Activated naive CD8-positive, alpha-beta T cell treated with anti-CD3 and anti-CD28 coated beads, Interleukin-2, amount 10 ng/mL, durations not matched to agents 7 days and 5 days (primary cell): ENCODE measurements at regions not wholly inside any gene's neighbourhood (a gene's known extent, or its start where the extent isn't known, plus 50 kb on each side); places are given as distances from the start of the nearest gene placed in this dataset.
"Not testable (repeated sequence)": the region's sequence is repeated elsewhere in the genome, so short reads cannot be mapped to it uniquely, and the experiment has no call there.

Experiments
- ATAC-seq: fragments of 150-1000 bp; cut with Tn5 transposase; one replicate; pipeline ENCODE4 v1.10.0; 2021; ENCODE audit warnings: low read depth, moderate library complexity
- POLR2A ChIA-PET: fragments of 350-600 bp; sonication (Branson Sonifier 250); formaldehyde crosslinking; loops from one replicate; lab custom pipeline; 2021; ENCODE audit warnings: antibody characterized with exemption; lab: Charles Lee
- DNase-seq: peaks from one replicate; pipeline ENCODE4 v3.0.0; 2021
- H3K27ac Mint-ChIP-seq: one replicate; pipeline ENCODE4 v1.8.0; 2022; ENCODE audit warnings: mild to moderate bottlenecking, mixed read lengths
- H3K27me3 Mint-ChIP-seq: one replicate; pipeline ENCODE4 v1.8.0; 2022; ENCODE audit warnings: mild to moderate bottlenecking, moderate library complexity, mixed read lengths
- H3K36me3 Mint-ChIP-seq: one replicate; pipeline ENCODE4 v1.8.0; 2021; ENCODE audit warnings: mild to moderate bottlenecking, mixed read lengths
- H3K4me1 Mint-ChIP-seq: one replicate; pipeline ENCODE4 v1.8.0; 2021; ENCODE audit warnings: mixed read lengths
- H3K4me3 Mint-ChIP-seq: one replicate; pipeline ENCODE4 v1.8.0; 2022; ENCODE audit warnings: mild to moderate bottlenecking, moderate library complexity, mixed read lengths
- H3K9me3 Mint-ChIP-seq: one replicate; pipeline ENCODE4 v1.8.0; 2021; ENCODE audit warnings: mixed read lengths

DNA sequence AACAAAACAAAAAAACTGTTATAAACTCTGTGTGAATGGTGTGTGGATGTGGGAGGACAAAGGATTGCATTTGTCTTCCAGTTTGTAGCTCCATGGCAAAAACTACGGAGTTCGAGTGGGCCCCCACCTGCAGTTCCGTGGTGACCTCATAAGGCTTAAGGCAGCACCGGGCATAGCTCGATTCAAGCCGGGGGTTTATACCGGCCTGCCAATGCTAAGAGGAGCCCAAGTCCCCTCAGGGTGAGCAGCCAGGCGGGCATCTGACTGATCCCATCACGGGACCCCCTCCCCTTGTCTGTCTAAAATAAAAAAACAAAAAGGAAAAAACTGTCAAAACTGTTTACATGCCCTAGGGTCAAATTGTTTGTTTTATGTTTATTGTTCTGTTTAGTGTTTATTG, 463.2 kb upstream of the HTR1E start:
- Mint-ChIP-seq H3K4me3 (no peak overlapping the region), H3K4me1 (no peaks in the 10 kb centered on the region), H3K36me3 (no peaks in the 10 kb centered on the region), H3K27ac (no peak overlapping the region), H3K9me3 (peaks cover 1% of the 10 kb centered on the region), H3K27me3 (no peaks in the 10 kb centered on the region)
- ATAC-seq, result no peak
- no peak for DNase-seq
- POLR2A ChIA-PET, result no interaction called here

DNA sequence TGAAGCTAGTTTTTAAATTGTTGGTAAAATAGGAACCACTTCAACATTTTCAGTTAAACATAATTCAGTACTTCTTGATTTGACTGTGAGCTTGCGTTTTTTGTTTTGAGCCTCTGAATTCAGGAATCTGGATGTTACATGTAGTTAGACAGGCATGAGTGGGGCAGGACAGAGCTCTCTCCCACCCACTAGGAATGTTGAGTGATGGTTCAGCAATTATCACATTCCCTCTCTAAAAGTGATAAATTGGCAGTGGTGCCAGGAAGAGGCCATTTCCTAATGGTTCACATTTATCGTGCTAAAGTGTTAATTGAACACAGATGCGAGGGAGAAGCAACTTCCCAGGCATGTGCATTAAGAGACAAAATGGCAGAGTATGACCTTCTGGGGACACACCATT, 465.5 kb upstream of the HTR1E start:
- H3K27me3 Mint-ChIP-seq, result no peaks in the 10 kb centered on the region
- no peak for ATAC-seq
- H3K9me3 Mint-ChIP-seq, result peaks cover 1% of the 10 kb centered on the region
- no peaks in the 10 kb centered on the region for H3K36me3 Mint-ChIP-seq
- no peak for DNase-seq
- POLR2A ChIA-PET, result no interaction called here
- no peak overlapping the region for H3K4me3 Mint-ChIP-seq
- H3K4me1 Mint-ChIP-seq, result no peaks in the 10 kb centered on the region
- no peak overlapping the region for H3K27ac Mint-ChIP-seq

DNA sequence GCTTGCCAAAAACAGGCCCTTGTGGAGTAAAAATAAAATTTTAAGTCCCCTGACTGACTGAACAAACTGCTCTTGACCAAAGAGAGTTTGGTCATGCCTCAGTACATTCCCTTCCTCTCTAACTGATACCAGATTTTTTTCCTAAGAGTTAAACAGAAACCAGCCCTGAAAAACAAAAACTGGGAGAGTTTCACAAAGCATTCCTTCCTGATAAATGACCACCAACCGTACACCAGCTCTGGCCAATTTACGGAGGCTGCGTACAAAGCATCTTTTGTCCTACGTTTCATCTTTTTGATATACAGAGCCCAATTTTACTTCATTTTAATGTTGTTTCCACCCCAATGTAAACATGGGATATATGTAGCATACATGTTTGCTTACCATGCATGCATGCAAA, 477.4 kb upstream of the HTR1E start:
- ATAC-seq, result no peak
- no peak overlapping the region for H3K27ac Mint-ChIP-seq
- POLR2A ChIA-PET, result no interaction called here
- H3K4me1 Mint-ChIP-seq, result no peaks in the 10 kb centered on the region
- H3K36me3 Mint-ChIP-seq, result no peaks in the 10 kb centered on the region
- peaks cover under 1% of the 10 kb centered on the region for H3K9me3 Mint-ChIP-seq
- H3K4me3 Mint-ChIP-seq, result no peak overlapping the region
- DNase-seq, result no peak
- no peaks in the 10 kb centered on the region for H3K27me3 Mint-ChIP-seq

DNA sequence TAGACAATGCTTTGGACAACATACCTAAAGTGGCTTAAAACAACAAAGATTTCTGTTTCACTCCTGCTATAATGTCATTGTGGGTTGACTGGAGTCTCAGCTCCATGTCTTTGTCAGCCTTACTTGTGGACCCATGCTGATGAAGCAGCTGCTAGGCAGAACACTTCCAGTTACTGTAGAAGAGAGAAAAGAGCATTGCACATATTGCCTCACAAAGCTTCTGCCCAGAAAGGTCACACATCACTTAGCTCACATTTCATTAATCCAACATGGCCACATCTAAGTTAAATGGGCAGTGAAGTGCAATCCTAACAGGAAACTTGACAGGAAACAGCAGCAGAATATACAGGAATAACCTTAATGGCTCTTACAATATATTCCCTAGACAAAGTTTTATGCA, 480.5 kb upstream of the HTR1E start:
- Mint-ChIP-seq H3K9me3 (peaks cover 5% of the 10 kb centered on the region), H3K27ac (no peak overlapping the region), H3K27me3 (no peaks in the 10 kb centered on the region), H3K36me3 (no peaks in the 10 kb centered on the region), H3K4me1 (no peaks in the 10 kb centered on the region), H3K4me3 (no peak overlapping the region)
- POLR2A ChIA-PET, result no interaction called here
- DNase-seq, result no peak
- ATAC-seq, result no peak

DNA sequence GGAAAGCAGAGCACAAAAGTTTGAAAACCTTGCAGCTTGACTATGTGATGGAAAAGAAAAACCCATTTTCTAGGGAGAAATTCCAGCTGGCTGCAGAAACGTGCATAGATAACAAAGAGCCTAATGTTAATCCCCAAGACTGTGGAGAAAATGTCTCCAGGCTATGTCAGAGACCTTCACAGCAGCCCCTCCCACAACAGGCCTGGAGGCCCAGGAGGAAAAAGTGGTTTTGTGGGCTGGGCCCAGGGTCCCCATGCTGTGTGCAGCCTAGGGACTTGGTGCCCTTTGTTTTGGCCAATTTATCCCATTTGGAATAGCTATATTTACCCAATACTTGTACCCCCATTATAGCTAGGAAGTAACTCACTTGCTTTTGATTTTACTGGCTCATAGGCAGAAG, 484.1 kb upstream of the HTR1E start:
- Mint-ChIP-seq H3K27ac (no peak overlapping the region), H3K4me1 (no peaks in the 10 kb centered on the region), H3K4me3 (no peak overlapping the region), H3K27me3 (no peaks in the 10 kb centered on the region), H3K36me3 (no peaks in the 10 kb centered on the region), H3K9me3 (peaks cover 5% of the 10 kb centered on the region)
- POLR2A ChIA-PET, result no interaction called here
- DNase-seq (no peak), ATAC-seq (no peak)

DNA sequence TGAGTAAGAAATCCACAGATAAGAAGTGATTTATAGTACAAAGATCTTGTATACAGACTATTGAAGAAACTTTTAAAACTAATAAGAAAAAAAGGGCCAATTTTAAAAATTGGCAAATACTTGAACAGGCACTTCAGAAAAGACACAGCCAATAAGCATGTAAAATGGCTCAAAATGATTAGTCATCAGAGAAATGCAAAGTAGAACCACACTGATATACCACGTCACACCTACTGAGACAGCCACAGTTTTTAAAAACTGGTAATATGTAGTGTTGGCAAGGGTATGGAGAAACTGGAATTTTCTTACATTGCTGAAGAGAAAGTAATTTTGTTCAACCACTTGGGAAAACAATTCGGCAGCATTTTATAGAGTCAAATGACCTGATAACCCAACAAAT, 488.9 kb upstream of the HTR1E start:
- ATAC-seq (no peak), DNase-seq (no peak)
- Mint-ChIP-seq H3K4me3 (no peak overlapping the region), H3K4me1 (no peaks in the 10 kb centered on the region), H3K27me3 (no peaks in the 10 kb centered on the region), H3K36me3 (no peaks in the 10 kb centered on the region), H3K9me3 (peaks cover 4% of the 10 kb centered on the region), H3K27ac (no peak overlapping the region)
- POLR2A ChIA-PET, result no interaction called here

DNA sequence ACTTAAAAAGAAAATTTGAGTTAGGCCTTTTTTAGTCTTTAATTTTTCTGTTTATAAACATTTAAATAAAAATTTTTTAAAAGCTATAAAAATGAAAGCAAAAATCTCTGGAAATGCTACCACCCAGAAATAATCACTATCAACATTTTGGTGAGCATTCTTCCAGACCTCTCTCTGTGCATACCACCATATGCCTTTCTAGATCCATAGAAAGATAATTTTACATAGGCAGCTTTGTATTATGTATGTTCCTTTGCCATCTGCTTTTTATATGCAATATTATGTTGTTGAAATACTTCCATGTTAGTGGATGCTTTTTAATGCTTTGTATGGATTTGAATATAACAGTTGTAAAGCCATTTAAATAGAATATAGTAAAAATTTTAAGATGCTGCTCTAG, 496.7 kb upstream of the HTR1E start:
- Mint-ChIP-seq H3K9me3 (no peaks in the 10 kb centered on the region), H3K27me3 (no peaks in the 10 kb centered on the region), H3K36me3 (no peaks in the 10 kb centered on the region), H3K4me1 (no peaks in the 10 kb centered on the region), H3K27ac (no peak overlapping the region), H3K4me3 (no peak overlapping the region)
- POLR2A ChIA-PET, result no interaction called here
- ATAC-seq (no peak), DNase-seq (no peak)

DNA sequence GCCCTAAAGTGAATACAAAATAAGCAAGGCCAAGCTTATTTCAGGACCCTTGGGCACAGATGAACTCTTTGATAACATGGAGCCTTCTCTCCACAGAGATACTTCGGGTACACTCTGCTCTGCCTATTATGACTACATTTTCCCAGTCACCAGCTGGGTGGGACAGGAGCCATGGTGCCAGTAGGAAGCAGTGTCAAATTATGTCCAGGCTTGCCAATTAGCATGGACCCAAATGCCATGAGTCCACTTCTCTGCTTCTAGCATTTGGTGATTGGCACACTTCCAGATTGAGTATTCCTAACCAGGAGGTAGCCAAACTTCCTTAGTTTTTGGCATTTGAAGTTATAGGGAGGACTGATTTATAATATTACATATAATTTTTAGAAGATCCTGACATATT, 513.8 kb upstream of the HTR1E start:
- H3K36me3 Mint-ChIP-seq, result no peaks in the 10 kb centered on the region
- no peaks in the 10 kb centered on the region for H3K27me3 Mint-ChIP-seq
- no peak overlapping the region for H3K4me3 Mint-ChIP-seq
- H3K27ac Mint-ChIP-seq, result no peak overlapping the region
- ATAC-seq, result no peak
- POLR2A ChIA-PET, result no interaction called here
- no peaks in the 10 kb centered on the region for H3K4me1 Mint-ChIP-seq
- DNase-seq, result no peak
- no peaks in the 10 kb centered on the region for H3K9me3 Mint-ChIP-seq

DNA sequence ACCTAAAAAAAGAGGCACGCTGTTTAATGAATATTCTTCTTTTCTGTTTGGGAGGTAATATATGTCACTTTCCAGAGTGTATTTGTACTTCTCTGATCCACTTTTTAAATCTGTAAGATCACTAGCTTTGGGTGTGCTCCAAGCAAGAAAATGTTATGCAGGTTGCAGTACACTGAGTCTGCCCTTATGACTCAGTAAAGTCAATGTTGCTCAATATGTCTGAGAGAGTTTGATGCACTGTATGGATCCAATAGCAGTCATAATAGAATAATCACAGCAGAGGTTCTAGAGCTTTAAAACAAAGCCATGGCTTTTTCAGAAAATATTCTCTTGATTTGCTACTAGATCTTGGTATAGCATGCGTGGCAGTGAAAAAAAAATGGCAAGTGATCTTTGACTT, 525.3 kb upstream of the HTR1E start:
- DNase-seq (no peak), ATAC-seq (no peak)
- no peak overlapping the region for H3K27ac Mint-ChIP-seq
- no peaks in the 10 kb centered on the region for H3K4me1 Mint-ChIP-seq
- H3K4me3 Mint-ChIP-seq, result no peak overlapping the region
- no peaks in the 10 kb centered on the region for H3K9me3 Mint-ChIP-seq
- POLR2A ChIA-PET, result no interaction called here
- no peaks in the 10 kb centered on the region for H3K27me3 Mint-ChIP-seq
- no peaks in the 10 kb centered on the region for H3K36me3 Mint-ChIP-seq

DNA sequence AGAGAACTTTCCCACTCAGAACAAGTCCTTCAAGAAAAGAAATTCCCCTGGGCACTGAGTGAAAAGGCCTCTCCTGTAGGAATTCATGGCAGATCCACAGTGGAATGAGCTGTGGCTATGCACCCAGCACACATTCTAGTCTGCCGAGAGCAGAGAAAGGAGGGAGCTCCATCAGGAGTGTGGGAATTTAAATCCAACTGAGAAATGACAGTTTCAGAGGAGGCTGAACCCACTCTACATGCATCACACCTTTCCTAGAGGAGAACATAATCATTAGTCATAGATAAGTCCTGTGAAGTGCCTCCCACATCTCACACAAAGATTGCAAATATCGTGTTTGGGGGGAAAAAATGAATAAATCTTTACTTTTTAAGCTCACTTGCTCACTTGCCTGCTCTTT, 530.2 kb upstream of the HTR1E start:
- H3K4me1 Mint-ChIP-seq, result no peaks in the 10 kb centered on the region

DNA sequence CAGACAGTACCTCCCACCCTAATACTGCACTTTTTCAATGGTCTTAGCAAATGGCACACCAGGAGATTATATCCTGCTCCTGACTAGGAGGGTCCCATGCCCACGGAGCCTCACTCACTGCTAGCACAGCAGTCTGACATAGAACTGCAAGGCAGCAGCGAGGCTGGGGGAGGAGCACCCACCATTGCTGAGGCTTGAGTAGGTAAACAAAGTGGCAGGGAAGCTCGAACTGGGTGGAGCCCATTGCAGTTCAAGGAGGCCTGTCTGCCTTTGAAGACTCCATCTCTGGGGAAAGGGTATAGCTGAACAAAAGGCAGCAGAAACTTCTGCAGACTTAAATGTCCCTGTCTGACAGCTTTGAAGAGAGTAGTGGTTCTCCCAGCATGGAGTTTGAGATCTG, 544.5 kb upstream of the HTR1E start:
- H3K27me3 Mint-ChIP-seq, H3K4me1 Mint-ChIP-seq, H3K4me3 Mint-ChIP-seq, H3K9me3 Mint-ChIP-seq, H3K36me3 Mint-ChIP-seq, DNase-seq, POLR2A ChIA-PET, ATAC-seq, H3K27ac Mint-ChIP-seq: not testable (repeated sequence)

More for the DNA sequence above, 530.2 kb upstream of the HTR1E start:
- H3K27ac Mint-ChIP-seq, result no peak overlapping the region
- no peak overlapping the region for H3K4me3 Mint-ChIP-seq
- POLR2A ChIA-PET, result no interaction called here
- H3K27me3 Mint-ChIP-seq, result no peaks in the 10 kb centered on the region
- ATAC-seq (no peak), DNase-seq (no peak)
- peaks cover 2% of the 10 kb centered on the region for H3K9me3 Mint-ChIP-seq
- no peaks in the 10 kb centered on the region for H3K36me3 Mint-ChIP-seq

DNA sequence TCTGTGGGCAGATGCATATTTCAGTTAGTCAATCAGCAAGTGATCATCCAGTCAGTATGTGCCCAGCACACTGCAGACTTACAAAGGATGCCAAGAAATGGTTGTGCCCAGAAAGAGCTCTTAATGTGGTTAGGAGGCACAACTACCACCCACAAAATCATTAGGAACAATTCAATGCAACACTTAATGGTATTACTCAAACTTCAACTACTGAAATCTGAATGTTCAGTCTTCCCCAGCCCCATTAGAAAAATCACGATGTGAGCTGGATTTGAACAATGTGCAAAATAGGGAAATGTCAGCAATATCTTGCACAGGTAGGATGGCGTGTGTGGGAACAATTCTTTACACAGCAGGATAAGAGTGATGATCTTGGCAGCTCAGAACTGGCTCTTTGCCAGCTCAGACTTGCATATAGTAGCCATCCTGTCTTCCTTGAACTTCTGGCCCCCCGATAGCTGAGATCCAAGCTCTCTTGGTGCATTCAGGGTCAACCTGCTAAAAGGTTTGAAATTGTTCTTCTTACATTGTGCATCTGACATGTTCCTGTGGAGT, 556.7 kb upstream of the HTR1E start:
- no peaks in the 10 kb centered on the region for H3K27me3 Mint-ChIP-seq
- H3K27ac Mint-ChIP-seq, result no peak overlapping the region
- H3K9me3 Mint-ChIP-seq, result peaks cover 4% of the 10 kb centered on the region
- H3K4me3 Mint-ChIP-seq, result no peak overlapping the region
- POLR2A ChIA-PET, result no interaction called here
- no peaks in the 10 kb centered on the region for H3K36me3 Mint-ChIP-seq
- ATAC-seq (no peak), DNase-seq (no peak)
- no peaks in the 10 kb centered on the region for H3K4me1 Mint-ChIP-seq

DNA sequence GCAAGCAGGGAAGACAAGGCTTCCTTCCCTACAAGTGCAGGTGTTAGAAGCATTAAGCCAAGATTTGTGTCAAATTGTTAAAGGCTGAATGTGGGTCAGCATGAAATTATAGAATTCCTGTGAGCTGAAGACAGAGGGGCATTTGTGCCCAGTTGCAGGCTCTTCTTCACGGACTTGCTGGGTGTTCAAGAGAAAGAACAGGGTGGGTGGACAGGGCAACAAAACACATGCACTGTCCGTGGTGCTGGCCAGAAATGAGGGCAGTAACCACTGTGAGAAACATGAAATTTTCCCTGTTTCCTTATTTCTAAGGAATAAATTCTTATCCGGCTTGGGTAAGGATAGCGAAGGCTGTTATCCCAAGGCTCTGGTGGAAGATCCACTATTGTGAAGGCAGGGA, 579.5 kb upstream of the HTR1E start:
- no peaks in the 10 kb centered on the region for H3K27me3 Mint-ChIP-seq
- no peak overlapping the region for H3K27ac Mint-ChIP-seq
- no peaks in the 10 kb centered on the region for H3K9me3 Mint-ChIP-seq
- H3K36me3 Mint-ChIP-seq, result no peaks in the 10 kb centered on the region
- no peak for ATAC-seq
- H3K4me3 Mint-ChIP-seq, result no peak overlapping the region
- no peaks in the 10 kb centered on the region for H3K4me1 Mint-ChIP-seq
- POLR2A ChIA-PET, result no interaction called here
- no peak for DNase-seq

DNA sequence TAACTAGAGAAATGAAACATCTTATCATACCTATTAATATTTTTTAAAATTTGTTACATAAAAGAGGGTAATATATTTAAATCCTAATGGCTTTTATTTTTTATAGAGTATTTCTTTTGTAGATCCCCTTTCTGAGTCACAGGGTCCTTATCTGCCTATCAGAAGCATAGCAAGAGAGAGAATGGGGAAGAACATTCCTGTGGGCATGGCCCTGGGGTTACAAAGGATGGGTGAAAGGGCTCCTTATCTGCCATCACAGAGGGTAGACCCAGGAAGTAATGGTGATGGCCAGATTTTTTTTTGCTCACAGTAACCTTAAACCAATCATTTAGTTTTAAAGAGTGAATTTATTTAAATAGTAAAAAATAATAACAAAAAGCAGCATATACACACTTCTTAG, 582.1 kb upstream of the HTR1E start:
- no peaks in the 10 kb centered on the region for H3K9me3 Mint-ChIP-seq
- H3K27ac Mint-ChIP-seq, result no peak overlapping the region
- no peaks in the 10 kb centered on the region for H3K36me3 Mint-ChIP-seq
- POLR2A ChIA-PET, result interaction anchor here (0.8 kb wide), 1 partner anchor 168 kb away, joined by 4 read pairs; no protein-coding TSS in a partner anchor
- DNase-seq (no peak), ATAC-seq (no peak)
- H3K4me3 Mint-ChIP-seq, result no peak overlapping the region
- H3K27me3 Mint-ChIP-seq, result no peaks in the 10 kb centered on the region
- no peaks in the 10 kb centered on the region for H3K4me1 Mint-ChIP-seq

DNA sequence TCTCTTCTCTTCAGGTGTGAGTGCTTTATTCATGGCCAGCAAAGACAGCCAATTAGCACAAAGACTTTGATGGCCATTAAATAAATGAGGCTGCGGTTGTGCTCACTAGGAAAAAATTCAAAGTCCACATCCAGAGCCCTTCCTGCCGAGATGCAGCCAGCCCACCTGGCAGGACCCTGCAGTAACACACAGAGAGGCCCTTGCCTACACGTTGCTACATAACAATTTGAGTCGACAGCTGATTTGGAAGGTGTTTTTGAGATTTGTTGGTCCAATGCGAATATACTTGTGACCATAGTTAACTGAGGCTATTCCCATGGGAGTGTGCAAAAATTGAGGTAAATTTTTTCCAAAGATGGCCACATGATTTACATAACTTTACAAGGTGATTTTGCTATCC, 605.4 kb upstream of the HTR1E start:
- POLR2A ChIA-PET, result no interaction called here

More for the DNA sequence above, 605.4 kb upstream of the HTR1E start:
- H3K4me3 Mint-ChIP-seq, result no peak overlapping the region
- no peak for ATAC-seq
- DNase-seq, result no peak
- peaks cover 3% of the 10 kb centered on the region for H3K9me3 Mint-ChIP-seq
- H3K4me1 Mint-ChIP-seq, result no peaks in the 10 kb centered on the region
- H3K27ac Mint-ChIP-seq, result no peak overlapping the region
- no peaks in the 10 kb centered on the region for H3K27me3 Mint-ChIP-seq
- H3K36me3 Mint-ChIP-seq, result no peaks in the 10 kb centered on the region
